NB4 (cell line): ENCODE measurements at regions not wholly inside any gene's neighbourhood (a gene's known extent, or its start where the extent isn't known, plus 50 kb on each side); places are given as distances from the start of the nearest gene placed in this dataset.

Experiments
- DNase-seq: peaks from one replicate; pipeline ENCODE4 v3.0.0; 2010; ENCODE audit warnings: low read depth
- H3K4me3 ChIP-seq: one replicate; pipeline ENCODE4 v1.5.1; 2011; ENCODE audit warnings: mild to moderate bottlenecking, low read depth, low read length, moderate library complexity
- MAX ChIP-seq: IDR thresholded peaks from 2 replicates; pipeline ENCODE4 v1.6.1; 2011; ENCODE audit warnings: low read depth, low read length
- MYC ChIP-seq: IDR thresholded peaks from 2 replicates; pipeline ENCODE4 v1.6.1; 2011; ENCODE audit warnings: low read depth, low read length
- POLR2A ChIP-seq: IDR thresholded peaks from 2 replicates; pipeline ENCODE4 v1.6.1; 2011; ENCODE audit warnings: mild to moderate bottlenecking; ENCODE audit not compliant: insufficient read length; ENCODE audit errors: extremely low read depth
- TF ChIP-seq, protein P1 (sequence below): IDR thresholded peaks from one replicate; pipeline ENCODE4 v1.5.1; 2012; ENCODE audit warnings: low read depth, low read length

DNA sequence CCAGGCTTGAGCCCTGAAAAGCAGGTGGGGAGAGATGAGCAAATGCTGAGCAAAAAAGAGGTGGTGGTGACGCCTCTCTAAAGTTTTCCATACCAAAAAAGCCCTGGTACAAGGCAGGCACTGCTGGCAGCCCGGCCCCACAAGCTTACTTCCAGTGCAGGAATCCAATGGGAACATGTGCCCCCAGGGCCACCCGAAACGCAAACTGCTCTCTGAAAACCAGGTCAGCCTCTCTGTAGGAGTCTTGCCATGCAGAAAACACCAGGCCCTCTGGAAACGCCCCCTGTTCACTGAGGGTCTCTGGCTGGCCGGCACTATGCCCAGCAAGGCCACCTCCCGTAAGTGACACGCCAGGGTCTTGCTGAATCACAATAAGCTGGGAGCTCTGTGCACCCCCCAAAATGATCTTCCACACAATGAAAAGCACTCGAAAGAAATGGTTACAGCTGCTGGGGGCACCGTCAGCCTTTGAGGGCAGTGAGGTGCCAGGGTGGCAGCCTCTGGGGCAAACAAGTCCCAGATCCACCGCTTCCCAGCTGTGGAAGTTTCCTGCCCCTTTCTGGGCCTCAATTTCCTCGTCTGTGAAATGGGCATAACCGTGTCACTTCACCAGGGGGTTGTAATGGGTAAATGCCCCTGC is 170.5 kb downstream of the TOMM20 start:
- TF ChIP-seq MYC (0 out of 2 replicates have a peak, but pooled peaks have one; percentile 3), POLR2A (no peak), MAX (no peak)
- TF ChIP-seq, protein P1, sequence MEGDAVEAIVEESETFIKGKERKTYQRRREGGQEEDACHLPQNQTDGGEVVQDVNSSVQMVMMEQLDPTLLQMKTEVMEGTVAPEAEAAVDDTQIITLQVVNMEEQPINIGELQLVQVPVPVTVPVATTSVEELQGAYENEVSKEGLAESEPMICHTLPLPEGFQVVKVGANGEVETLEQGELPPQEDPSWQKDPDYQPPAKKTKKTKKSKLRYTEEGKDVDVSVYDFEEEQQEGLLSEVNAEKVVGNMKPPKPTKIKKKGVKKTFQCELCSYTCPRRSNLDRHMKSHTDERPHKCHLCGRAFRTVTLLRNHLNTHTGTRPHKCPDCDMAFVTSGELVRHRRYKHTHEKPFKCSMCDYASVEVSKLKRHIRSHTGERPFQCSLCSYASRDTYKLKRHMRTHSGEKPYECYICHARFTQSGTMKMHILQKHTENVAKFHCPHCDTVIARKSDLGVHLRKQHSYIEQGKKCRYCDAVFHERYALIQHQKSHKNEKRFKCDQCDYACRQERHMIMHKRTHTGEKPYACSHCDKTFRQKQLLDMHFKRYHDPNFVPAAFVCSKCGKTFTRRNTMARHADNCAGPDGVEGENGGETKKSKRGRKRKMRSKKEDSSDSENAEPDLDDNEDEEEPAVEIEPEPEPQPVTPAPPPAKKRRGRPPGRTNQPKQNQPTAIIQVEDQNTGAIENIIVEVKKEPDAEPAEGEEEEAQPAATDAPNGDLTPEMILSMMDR: no peak
- no peak overlapping the region for H3K4me3 ChIP-seq
- DNase-seq: no peak

DNA sequence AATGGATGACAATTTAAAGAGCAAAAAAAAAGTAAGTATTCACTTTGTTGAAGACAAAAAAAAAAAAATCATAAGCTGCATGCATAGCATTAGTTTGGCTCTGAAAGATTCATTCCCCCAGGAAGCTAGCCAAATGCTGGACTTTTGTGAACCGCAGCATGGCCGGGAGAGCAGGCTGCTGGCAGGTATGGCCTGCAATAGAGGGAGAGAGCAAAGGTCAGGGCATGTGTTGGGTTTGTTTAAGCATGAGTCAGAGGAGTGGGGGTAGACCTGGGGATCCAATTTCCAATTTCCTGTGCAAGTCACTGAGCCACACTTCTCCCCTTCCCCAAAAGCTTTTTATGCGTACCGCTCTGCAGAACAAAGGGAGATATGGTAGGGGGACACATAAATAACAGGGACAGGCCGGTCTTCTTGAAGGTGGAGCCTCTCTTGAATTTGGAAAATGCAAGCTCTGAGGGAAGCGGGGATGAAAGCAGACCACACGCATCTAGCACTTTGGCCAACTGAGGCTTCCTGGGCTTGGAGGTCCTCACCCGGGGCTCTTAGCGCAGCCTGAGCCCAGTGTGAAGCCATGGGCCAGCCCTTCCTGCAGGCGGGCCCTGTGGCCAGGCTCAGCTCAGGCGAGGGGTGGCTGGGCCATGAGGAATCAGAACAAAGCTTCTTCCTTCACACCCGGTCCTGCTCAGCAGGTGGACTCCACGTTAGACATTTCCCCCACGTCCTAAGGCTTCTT is 171.1 kb downstream of the TOMM20 start:
- H3K4me3 ChIP-seq: no peak overlapping the region
- TF ChIP-seq, protein P1: no peak
- peak; percentile 82 for TF ChIP-seq MAX
- TF ChIP-seq POLR2A: no peak
- peak; percentile 79; the same call in 1 of the 2 replicates for TF ChIP-seq MYC

DNA sequence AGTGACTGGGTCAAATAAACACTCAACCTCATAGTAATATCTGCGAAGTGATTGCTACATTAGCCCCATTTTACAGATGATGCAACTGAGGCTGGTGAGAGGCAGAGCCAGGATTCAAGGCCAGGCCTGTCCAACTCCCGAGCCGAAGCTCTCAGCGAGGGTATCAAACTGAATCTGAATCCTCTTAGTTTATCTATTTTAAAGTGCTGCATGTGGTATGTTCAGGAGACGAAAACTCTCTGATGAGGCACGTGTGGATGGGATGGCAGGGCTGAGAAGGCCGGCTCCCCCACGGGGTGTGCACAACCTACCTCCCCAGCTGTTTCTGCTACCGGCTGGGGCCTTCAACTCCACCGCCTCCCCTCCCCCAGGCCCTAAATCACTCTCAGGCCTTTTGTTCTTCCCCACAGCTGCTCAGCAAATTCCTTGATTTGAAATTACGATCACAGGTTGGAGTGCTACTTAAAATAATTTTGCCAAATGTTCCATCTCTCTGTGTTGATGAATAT is 171.8 kb downstream of the TOMM20 start:
- DNase-seq: peak; percentile 72
- no peak overlapping the region for H3K4me3 ChIP-seq
- TF ChIP-seq, protein P1: no peak
- TF ChIP-seq MAX (peak; percentile 82), POLR2A (no peak), MYC (peak; percentile 64; the same call in 1 of the 2 replicates)

More for the DNA sequence above, 171.1 kb downstream of the TOMM20 start:
- peak; percentile 88 for DNase-seq

GRCh38 chr1:234955107-234955731 is 173.4 kb downstream of the TOMM20 start:
- H3K4me3 ChIP-seq: peak overlapping the region; percentile 16
- TF ChIP-seq, protein P1: no peak
- peak; percentile 51; the same call in 1 of the 2 replicates for TF ChIP-seq MAX
- TF ChIP-seq POLR2A: peak; percentile 23
- peak; percentile 60 for TF ChIP-seq MYC
- peak; percentile 97 for DNase-seq

DNA sequence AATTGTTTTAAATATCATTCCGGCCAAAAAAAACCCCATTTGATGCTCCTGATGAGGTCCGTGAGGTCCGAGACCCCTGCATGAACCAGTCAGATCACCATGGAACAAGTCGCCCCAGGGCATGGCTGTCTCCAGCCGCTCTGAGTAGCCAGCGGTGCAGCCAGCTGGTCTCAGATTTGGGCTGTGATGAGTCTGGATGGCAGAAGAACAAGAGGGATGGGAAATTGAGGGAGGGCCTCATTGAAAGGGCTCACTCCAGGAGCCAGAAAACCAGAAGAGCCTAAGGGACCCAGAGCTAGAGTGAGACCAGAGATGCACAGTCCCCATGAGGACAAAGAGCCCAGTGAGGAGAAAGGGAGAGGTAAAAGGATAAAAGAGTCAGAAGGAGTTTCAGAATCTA is 174.0 kb downstream of the TOMM20 start:
- peak overlapping the region; percentile 16 for H3K4me3 ChIP-seq
- TF ChIP-seq, protein P1: no peak
- TF ChIP-seq MAX: no peak
- no peak for TF ChIP-seq MYC
- no peak for TF ChIP-seq POLR2A
- peak; percentile 37 for DNase-seq
